ENCODE measurements at regions not wholly inside any gene's neighbourhood (a gene's known extent, or its start where the extent isn't known, plus 50 kb on each side); places are given as distances from the start of the nearest gene placed in this dataset.
A peak's percentile ranks its signal among the peaks of the same experiment; 100 is the strongest.

DNA sequence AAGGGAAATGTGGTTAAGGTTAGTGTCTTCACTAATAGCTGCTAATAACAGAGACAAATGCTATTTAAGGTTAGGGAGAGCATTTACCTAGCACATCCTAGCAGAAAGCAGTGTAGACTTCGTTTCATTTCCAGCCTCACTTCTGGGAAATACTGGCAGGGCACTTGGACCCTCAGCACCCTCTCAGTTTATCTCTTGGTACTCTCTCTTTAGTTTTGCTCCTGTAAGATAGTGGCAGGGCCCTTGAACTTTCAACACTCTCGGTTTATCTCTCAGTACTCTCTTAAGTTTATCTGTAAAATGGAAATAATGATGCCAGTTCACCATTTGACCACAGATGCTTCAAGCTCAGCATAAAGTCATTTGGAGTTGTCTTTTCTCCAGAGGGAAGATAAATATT, 118.4 kb downstream of the MBL2 start:
- no peak for DNase-seq

DNA sequence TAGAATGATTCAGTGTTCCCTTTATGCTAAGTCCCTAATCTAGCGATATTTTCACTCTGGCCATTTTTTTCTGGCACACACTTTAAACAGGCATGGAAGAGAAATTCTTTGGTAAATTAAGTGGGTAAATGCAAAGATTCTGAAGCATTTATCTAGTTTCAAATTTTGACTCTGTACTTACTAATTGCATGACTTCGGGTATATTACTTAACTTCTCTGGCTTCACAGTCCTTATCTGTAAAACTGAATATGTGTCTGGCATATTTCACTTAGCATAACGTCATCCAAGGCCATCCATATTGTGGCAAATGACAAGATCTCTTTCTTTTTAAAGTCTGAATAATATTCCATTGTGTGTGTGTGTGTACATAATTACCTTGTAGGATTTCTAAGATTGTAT, 114.5 kb downstream of the MBL2 start:
- no peak for DNase-seq

DNA sequence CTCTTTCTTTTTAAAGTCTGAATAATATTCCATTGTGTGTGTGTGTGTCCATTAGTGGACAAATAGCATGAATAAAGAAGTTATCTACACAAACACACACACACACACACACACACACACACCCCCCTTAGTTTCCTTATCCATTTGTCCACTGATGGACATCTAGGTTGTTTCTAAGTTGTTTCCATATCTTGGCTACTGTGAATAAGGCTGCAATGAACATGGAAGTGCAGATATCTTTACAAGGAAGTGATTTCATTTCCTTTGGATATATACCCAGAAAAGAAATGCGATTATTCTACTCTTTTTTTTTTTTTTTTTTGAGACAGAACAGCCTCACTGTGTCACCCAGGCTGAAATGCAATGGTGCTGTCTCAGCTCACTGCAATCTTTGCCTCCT, 113.5 kb downstream of the MBL2 start:
- no peak for DNase-seq

DNA sequence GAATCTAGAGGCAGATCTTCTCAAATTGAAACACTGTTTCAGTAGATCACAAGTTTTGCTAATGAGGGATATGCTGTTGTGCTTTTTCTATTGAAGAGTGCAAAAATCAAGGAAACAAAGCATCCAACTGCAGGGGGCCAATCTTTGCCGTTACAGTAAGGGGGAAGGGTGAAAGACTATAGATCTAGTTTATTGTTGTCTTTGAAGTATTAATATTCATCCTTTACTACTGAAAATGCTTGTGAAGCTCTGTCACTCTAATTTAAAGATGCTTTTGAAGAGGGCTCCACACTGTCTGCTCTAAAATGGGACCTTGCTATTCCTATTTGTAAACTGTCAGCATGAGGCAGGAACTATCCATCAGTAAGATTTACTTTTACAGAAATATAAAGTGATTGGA, 110.3 kb downstream of the MBL2 start:
- DNase-seq: no peak

DNA sequence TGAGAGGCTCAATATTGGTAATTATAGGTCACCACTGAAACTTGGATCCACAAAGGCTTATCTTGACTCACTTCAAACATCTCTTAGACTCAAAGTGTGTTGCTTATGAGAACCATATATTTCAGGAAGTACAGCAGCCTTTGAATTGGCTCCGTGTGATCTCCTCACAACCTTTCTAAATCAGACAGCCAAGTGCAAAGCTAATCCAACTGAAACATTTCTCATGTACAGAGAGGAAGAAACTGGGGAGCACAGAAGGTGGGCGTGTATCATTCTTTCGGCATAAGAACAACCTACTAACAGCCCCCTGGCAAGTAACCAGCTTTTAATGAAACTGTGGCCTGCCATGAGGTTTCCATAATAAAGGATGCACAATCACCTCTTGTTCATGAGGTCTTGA, 109.4 kb downstream of the MBL2 start:
- no peak for DNase-seq

DNA sequence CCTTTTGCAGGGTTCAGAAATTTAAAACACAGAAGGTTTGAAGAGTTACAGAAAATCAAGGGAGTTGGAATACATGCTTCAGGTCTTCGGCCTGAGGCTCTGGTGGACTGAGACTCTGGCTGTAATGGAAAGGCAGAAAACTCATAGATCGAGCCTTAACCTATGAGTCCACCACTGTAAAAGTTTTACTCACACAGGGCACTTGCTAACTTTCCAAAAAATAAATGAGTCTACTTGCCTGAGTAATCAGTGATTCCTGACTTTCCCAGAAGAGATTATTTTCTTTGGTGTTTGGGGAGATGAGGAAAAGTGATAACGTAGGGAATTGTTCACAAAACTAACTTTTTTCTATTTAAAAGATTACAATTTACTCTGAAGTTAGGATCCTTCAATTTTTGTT, 108.0 kb downstream of the MBL2 start:
- no peak for DNase-seq

DNA sequence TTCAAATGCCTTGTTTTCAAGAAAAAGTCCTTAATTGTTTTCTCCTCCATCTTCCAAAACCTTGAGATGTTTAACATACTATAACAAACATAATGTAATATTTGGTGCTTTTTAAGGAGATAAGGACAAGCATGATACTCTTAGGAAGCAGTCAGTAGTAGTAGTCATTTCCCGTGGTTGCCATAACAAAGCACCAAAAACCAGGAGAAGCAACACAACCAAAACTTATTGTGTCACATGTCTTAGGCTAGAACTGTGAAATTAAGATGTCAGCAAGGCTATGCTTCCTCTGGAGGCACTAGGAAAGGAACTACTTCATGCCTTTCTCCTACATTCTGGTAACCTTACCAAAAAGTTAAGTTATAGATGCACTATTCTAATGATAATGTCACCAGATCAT, 106.8 kb downstream of the MBL2 start:
- DNase-seq: no peak

DNA sequence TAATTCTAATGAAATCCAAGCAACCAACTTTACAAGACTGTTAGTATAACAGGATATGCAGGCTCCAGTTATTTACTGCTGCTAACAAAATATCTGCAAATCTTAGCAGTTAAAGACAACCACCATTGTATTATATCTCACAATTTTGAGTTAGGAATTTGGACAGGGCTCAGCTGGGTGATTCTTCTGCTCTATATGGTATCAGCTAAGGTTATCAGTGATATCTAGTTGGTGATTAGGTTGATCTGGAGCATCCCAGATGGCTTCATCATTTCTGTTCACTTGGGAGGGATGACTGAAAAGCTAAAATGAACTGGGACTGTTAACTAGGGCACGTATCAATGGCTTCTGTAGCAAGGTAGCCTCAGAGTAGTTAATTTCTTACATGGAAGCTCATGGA, 105.7 kb downstream of the MBL2 start:
- no peak for DNase-seq

DNA sequence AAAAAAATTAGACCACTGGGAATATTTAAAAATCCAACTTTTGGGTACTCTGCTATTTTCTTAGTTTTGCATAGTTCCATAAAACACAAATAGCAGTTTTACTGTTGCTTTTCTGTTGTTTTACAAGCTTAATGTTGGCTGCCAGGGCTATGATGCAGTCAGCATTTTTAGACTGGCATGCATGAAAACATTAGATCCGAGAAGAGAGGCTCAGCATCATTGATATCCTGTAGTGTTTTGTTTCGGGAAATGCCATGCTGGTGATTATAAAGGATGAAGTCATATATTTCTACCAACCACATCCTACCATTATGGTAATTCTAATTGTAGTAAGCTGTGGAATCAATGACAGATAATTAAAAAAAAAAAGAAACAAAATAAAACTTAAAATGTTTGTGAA, 104.6 kb downstream of the MBL2 start:
- DNase-seq: peak; percentile 45

DNA sequence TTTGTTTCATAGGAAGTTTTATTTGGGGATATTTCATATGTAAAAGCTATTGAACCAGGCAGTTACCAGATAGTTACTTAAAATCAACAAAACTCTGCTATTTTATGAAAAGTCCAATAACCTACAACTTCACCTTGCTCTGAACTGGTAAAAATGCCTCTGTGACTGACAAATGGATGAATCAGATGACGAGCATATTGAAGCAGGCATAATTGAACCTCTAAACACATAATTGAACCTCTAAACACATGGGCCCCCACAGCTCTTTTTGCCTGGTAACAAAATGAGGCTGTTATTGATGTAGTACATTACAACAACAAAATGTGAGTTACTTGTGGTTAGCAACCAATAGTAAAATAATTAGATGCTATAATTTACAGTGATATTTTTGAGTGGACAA, 99.7 kb downstream of the MBL2 start:
- no peak for DNase-seq

DNA sequence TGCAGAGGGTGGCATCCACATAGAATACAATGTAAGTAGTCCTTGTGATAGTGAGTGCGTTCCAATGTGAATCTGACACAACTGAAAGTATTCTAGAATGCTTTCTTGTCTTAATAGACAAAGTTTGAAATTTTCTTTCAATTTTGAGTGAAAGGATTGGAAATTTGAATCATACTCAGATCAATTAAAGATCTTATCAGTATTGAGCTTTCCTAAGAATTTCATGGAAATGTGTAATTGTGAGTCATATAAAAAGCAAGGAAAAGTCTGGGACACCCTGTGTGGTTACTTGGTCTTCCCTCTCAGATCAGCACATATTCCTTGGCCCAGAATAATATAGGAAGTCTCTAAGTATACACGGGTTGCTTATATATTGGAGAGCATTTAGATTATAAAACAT, 99.1 kb downstream of the MBL2 start:
- DNase-seq: no peak

DNA sequence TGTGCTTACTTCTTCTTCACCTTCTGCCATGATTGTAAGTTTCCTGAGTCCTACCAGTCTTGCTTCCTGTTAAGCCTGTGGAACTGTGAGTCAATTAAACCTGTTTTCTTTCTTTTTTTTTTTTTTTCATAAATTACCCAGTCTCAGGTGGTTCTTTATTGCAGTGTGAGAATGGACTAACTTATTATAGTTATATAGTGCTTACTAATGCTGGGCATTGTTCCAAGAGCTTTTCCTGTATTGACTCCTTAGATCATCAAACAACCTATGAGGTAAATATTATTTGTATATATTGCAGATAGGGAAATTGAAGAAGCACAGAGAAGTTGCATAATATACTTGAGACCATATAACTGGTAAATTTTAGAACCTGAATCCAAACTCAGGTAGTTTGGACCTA, 98.1 kb downstream of the MBL2 start:
- no peak for DNase-seq

DNA sequence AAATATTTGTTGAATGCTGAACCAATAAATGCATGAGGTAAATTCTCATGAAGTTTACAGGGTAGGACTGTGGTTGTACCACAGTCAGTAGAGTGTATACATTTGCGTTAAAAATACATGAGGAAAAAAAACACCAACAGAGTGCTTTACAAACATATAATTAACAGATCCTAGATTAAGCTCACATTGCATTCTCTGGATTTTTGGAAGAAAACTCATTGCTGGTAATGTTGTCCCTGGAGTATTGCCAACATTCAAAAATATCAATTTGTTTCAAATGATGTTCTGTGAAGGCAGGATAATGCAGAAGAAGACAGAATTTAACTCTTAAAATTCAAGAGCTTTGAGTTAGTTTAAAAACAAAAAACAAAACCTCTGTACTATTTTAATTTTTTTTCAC, 95.5 kb downstream of the MBL2 start:
- peak; percentile 71 for DNase-seq

DNA sequence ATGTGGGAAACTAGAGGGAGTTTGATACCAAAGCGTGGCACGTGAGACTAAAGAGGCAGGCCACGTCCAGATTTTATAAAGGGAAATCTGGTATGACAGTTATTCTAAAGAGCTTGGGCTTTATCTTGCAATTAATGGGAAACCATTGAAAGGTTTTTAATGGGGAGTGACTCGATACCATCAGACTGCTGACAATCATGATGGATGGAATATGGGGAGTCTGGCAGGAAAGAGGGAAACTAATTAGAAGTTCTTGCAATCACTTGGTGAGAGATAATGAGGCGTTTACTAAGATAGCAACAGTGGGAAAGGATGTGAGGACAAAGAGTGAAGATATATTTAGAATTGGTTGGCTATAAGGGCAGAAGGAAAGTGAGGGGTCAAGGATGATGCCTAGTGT, 94.0 kb downstream of the MBL2 start:
- no peak for DNase-seq

DNA sequence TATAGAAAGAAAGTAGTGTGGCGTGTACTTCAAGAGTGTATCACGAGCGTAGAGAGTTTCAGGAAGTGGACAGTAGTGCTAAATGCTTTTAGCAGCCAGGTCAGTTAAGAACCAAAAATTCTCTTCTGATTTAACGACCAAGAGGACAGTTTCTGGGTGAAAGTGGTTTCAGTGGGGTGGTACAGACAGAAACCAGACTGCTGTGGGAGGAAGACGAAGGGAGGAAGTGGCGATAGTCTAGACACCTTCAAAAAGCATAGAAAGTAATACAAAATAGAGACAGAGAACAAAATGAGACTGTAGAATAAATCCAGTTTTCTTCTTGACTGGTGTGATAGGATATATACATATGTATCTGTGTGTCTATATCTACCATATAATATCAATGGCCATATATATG, 93.5 kb downstream of the MBL2 start:
- no peak for DNase-seq

DNA sequence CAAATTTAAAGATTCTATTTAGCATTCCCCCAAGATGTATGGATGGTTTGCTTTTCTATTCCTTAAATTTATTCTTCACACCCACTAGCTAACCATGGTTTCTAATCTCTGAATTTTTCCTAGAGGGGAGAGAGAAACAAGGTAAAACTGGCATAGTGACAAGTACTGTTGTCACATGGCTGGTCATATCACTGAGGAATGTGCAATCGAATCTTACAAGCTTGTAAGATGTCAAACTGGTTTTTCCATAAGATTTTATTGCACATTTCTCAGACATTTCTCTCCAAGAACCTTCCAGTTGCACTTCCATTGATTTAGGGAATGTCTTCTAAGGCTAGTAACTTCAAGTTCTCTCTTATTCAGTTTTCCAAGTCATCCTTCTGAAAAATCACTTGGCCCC, 89.8 kb downstream of the MBL2 start:
- no peak for DNase-seq

DNA sequence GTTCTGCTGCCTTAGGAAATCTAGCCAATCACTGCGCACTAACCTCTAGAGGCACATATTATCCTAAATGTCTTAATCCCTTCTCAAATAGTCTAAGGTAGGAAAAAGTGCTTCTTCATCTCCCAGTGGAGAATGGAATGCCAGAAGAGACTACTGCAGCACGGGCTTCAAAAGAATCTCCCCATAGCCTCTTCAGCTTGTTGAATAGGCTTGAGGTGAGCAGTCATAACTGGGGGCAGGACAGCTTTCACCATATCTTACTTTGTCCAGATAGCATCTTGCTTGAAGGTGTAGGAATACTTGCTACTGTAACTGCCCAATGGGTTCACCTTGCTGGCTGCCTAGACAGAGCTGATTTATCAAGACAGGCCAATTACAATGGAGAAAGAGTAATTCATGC, 88.8 kb downstream of the MBL2 start:
- no peak for DNase-seq

DNA sequence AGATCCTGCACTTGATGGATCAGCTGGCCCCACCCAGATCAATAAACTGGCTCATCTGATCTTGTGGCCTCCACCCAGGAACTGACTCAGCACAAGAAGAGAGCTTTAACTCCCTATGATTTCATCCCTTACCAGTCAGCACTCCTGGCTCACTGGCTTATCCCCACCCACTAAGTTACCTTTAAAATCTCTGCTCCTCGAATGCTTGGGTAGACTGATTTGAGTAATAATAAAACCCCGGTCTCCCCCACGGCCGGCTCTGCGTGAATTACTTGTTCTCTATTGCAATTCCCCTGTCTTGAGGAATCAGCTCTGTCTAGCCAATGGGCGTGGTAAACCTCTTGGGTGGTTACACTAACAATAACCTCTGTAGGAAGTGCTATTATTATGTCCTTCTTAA, 83.7 kb downstream of the MBL2 start:
- no peak for DNase-seq

DNA sequence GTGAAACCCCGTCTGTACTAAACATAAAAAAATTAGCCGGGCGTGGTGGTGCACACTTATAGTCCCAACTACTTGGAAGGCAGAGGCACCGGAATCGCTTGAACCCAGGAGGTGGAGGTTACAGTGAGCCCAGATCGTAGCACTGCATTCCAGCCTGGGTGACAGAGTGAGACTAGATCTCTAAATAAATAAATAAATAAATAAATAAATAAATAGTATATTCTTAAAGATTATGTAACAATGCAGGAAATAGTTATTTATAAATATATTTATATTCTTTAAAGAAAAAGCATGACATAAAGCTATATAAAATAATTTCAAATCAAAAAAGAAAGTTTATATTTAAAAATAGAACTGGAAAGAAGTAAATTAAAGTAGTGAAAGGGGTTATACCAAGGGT, 76.4 kb downstream of the MBL2 start:
- DNase-seq: no peak

DNA sequence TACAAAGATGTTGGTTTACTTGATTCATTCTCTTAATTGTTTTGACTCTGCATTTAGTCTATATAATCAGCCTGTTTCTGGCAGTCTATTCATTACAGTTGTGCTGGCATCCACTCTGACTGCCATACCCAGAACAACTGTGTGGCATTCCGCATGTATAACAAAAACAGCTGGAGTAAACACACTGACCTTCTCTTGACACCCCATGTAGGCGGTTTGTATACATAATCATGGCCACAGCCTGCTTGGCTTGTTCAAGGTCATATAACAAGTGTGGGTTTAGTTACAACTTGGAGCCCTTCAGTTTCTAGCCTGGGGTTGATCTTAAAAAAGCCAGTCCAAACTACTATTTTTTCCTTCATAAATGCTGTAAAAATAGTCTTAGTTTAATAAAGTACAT, 70.9 kb downstream of the MBL2 start:
- DNase-seq: no peak

DNA sequence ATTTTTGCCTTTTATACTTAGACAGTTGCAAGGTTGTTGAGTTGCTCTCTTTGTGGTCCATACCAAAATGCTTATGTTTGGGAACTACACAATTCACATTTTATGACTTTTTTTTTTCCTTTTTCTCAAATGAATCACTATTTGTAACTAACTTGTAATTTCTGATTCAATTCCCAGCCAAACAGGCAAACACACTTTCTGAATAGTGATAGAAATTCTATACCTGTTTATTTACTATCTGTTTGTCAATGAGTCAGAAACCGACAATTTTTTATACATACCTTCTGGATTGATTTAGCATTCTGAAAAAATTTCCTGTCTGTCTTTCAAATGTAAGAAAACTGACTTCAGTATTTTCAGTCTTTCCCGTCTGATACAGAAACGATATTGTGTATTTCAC, 69.1 kb downstream of the MBL2 start:
- DNase-seq: peak; percentile 9

DNA sequence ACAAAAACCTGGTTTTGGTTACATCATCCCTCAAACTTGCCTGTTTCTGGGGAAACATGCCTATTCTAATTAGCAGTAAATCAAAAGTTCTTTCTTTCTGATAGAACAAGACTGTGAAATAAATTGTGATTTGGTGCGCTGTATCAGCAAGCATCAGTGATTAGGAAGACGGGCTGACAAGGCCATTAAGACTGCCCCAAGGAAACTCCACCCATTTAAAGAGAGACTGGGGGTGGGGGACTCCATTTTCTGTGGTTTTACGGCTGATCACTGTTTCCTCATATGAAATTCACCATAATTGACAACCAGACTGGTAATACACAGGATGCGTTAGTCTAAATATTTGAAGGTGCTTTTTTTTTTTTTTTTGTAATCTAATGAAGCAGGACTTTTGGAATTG, 68.7 kb downstream of the MBL2 start:
- peak; percentile 29 for DNase-seq

DNA sequence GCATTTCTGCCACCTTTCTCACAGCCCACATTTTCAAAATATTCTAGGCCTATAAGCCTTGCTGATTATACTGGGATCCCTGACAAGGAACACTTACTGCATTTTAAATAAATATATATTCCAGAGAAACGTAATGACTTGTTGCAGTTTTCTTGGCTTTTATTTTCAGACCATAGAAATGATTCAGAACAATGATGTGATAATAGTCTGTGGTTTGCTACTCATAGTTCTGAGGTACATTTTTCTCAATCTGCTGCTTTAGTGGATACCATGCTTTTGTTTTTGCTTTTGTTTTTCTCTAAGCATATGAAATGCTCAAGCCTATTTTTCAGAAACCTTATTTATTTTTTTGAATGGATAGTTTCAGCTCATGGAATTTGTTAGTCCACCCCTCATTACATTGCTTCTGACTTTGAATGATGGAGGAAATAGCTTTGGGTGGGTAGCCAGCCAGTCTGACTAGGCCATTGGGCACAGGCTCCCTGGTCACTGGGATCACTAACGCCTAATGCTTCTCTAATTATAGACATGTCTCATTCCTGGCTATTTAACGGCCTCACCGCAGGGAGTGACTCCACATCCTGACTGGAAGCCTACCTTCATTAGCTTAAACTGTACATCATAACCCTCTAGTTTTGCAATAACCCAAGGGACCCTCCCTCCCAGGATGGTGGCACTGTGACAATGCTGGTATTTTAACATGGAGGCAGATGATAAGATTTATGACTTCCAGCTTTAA, 66.1 kb downstream of the MBL2 start:
- DNase-seq: peak; percentile 58
